HL-60/S4 (cell line): ENCODE measurements at regions not wholly inside any gene's neighbourhood (a gene's known extent, or its start where the extent isn't known, plus 50 kb on each side); places are given as distances from the start of the nearest gene placed in this dataset.

Source experiments
- in situ Hi-C: fragments of 300-500 bp; cut with MboI; formaldehyde crosslinking; loops from 2 replicates; pipeline ENCODE4 v1.14.3; 2022; ENCODE audit warnings: low sequenced_read_pairs

DNA sequence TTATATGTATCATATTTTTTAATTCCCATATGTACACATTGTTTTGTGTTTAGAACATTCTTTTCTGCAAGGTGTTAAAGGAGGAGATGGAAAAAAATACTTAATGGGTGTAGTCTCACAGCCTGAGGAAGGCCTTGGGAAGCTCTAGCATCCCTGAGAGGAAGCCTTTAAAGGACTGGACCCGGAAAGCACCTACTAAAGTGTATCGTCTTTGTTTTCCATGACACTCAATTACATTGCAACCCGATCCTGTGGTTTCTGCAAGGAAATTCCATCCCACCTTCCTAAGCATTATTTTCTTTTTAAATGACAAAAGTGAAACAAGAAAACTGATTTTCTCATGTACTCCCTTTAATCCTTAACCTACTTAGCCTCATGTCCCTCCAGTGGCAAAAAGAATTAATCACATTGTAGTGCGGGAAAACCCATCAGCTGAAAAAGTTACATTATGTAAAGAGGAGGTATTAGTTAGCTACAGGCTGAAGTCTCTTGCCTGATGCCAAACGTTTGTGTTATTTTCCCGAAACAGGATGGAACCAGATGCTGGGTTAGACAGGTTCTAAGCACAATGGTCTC lies 147.8 kb upstream of the CPSF6 start:
- in situ Hi-C loops: loop anchor here (25.0 kb wide), 1 partner anchor 1054 kb away; no protein-coding TSS in a partner anchor

DNA sequence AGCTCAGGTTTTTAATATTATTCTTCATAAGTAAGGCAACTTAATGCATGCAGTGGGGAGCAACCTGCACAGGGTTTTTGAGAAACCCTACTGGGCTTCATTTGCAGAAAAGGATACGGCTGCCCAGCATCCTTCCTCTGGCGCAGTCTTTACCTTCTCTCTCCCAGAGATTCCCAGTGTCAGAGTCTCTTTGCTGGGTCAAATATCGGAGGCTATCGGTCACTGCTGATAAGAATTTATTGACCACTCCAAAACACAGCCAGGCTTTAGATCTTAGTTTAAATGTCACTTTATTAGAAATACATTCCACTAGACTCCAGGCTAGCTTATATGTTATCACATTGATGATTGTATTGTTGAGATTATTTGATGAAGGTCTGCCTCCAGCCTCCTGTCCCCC lies 147.2 kb upstream of the CPSF6 start:
- in situ Hi-C loops: loop anchor here (25.0 kb wide), 1 partner anchor 1055 kb away; no protein-coding TSS in a partner anchor

DNA sequence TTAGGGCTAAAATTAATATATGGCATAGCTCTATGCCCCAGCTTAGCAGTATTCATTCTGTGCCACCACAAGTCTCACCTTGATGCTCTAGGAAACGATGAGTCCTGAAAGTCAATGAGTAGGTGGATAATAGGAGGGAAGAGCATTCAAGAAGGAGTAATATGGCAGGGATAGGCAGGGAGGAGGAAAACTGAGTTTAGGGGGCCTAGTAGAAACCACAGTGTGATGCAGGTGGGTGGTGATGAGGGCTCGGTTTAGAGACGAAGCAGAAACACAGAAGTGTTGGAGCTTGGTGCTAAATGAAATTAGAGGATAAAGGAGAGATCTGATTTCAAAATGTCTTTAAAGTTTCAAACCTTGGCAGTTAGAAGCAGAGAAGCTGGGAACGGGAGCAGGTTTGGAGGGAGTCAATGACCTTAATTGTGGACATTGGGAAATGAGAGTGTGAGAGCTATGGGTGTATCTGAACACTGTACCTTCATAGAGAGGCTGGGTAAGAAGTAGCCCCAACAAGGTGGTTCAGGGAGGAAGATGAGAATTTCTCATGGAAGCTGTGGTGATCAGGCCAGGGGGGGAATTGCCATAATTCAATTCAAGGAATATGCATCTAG lies 144.7 kb upstream of the CPSF6 start:
- in situ Hi-C loops: loop anchor here (25.0 kb wide), 1 partner anchor 1057 kb away; no protein-coding TSS in a partner anchor

DNA sequence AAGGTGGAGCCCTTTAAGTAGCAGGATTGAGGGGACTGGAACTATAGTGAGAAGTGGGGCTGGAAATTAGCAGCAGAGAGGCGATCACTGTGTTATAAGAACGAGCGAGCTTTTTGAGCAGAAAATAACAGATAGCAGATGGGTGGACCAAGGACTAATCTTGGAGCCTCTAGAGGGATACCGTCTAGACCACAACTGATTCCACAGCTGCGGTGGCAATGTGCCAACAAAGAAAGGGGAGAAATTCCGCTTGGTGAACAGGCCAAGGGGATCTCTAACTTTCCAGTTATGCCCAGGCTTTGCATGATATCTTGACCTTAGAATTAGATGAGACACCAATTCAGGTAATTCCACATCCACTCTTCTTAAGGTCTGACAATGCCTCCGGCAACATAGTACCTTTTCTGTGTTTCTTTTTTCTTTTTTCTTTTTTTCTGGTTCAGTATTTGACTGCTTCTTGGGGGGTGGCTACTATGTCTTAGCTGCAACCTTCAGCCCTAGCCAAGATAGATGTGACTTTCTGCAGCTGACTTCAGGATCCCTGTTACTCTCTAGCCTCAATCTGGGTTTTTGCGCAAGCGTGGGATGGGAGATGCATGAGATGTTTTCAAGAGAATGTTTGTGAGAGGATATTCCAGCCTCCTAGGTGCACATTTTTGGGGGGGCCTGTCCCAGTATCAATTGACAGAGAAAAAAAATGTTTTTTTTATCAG lies 143.4 kb upstream of the CPSF6 start:
- in situ Hi-C loops: loop anchor here (25.0 kb wide), 1 partner anchor 1059 kb away; no protein-coding TSS in a partner anchor

DNA sequence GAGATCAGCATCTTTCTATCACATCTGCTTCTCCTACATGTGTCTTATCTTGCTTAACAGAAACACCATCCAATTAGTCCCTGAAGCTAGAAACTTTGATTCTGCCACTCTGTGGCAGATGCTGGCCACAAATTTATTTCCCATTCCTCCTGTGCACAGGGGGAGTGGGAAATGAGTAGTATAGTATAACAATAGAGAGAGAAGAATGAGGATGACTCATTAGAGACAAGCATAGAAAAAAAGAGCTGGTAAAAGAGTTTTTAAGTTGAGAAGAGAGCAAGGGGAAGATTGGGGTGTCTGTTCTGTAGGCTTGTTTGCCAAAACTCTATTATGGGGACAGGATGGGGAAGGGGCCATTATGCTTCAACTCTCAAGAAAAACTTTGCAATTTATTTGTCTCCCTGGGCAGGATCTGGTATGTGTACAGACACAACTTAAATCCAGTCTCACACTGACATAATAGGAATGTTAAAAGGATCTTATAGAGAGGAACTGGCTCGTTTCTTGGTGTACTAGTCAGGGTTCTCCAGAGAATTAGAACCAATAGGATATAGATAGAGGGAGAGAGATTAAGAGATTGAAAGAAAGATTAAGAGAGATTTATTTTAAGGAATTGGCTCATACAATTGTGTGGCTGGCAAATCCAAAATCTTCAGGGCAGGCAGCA lies 142.6 kb upstream of the CPSF6 start:
- in situ Hi-C loops: loop anchor here (25.0 kb wide), 1 partner anchor 1060 kb away; no protein-coding TSS in a partner anchor

DNA sequence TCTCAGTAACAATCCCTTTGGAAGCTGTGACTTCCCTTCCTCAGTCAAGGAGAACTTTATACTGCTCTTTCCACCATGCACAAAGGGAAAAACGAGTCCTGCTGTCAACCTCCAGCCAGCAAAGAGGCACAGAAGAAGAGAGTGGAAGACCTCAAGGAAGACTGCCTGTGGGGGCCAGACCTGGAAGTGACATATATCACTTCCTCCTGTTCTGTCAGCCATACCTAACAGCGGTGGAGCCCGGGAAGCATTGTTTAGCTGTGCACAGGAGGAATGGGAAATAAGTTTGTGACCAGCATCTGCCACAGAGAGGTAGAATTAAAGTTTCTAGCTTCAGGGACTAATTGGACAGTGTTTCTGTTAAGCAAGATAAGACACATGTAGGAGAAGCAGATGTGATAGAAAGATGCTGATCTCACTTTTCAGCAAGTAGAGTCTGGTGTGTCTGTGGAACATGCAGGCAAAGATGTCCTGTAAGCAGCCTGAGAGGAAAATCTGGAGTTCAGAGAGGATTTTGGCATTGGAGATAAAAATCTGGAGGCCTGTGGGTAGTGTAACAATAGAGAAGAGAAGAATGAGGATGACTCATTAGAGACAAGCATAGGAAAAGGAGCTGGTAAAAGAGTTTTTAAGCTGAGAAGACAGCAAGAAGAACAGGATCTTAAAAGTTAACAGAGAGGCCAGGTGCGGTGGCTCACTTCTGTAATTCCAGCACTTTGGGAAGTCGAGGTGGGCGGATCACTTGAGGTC lies 141.6 kb upstream of the CPSF6 start:
- in situ Hi-C loops: loop anchor here (25.0 kb wide), 1 partner anchor 1060 kb away; no protein-coding TSS in a partner anchor

DNA sequence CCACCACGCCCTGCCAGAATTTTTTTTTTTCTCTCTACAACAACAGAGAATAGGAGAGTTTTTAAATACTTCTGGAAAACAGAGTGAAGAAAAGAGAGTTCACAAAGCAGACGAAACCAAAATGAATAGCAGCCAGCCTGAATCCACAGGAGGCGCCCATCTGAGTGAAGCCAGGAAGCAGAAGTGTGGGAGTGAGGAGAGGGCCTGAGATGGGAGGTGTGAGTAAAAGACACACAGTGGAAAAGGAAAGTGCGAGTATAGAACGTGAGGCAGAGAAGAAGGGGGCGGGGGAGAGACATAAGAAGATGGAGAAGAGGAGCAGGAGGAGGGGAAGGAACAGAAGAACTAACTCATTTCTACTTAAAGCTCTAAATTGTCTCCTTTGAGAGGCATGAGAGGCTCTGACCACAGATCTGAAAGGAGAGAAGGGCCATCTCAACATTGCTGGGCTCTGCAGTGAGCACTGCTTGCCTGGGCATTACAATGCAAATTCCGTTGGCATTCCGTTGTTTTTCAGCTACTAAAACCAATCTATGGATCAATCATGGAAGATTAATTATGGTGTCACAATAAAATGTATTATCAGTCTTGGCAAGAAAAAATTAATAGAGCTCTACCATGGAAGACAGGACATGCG lies 140.1 kb upstream of the CPSF6 start:
- in situ Hi-C loops: loop anchor here (25.0 kb wide), 1 partner anchor 1062 kb away; no protein-coding TSS in a partner anchor

DNA sequence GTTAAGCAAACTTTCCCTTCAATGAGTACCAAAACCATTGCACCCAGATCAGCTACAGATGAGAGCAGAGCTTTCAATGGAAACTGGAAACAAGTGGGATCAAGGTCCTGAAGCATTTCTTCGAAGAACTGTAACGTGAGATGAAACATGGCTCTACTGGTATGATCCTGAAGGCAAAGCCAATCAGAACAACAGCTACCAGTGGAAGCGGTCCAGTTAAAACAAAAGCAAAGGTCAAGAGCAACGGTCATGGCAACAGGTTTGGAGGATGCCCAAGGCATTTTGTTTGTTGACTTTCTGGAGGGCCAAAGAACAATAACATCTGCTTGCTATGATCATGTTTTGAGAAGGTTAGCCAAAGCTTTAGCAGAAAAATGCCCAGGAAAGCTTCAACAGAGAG lies 137.9 kb upstream of the CPSF6 start:
- in situ Hi-C loops: no loop called here

DNA sequence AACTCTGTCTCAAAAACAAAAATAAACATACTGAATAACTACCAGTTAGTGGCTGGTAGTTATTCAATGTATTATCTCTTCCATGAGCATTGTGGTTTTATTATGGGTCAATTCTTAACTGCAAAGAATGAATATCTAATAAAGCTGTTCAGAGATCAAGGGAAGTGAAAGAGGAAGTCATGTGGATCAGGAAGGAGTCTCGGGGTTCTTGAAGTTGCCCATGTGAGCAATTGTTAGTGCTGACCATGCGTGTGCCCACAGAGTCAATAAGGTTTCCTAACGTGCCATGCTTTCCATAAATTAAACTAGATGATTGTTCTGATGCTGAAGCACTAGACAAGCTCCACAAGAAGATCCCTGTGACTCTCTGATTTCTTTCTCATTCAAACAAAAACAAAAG lies 136.5 kb upstream of the CPSF6 start:
- in situ Hi-C loops: no loop called here

DNA sequence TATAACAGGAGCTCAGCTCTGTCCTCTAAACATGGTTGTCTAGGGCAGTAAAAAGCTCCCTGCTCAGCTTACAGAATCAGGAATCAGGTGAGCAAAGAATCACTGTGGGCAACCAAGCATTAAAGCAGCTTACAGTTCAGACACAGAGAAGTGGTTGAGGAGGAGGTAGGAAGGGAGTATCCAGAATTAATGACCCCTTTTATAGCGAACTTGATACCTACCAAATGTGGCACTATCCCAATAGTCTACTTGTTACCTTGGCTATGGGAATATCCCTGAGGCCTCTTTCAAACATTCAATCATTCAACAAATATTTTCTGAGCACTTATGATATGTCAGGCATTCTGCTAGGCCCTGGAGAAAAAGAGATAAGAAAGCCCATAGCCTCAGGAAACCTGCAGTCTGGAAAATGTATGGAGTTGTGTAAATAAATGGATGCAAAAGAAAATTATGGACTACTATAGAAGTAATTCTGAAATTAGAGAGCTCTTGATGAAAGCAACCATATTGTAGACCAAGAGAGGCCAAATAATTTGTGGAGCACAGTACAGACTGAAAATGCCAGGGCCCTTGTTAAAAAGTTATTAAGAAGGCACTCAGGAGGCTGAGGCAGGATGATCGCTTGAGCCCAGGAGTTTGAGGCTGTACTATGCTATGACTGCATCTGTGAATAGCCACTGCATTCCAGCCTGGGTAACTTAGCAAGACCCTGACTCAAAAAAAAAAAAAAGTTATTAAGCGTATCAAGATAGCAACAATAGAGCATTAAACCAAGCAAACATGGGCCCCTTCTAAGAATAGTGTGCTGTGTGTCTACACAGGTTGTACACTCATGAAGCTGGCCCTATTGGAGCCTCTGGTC lies 134.0 kb upstream of the CPSF6 start:
- in situ Hi-C loops: no loop called here

DNA sequence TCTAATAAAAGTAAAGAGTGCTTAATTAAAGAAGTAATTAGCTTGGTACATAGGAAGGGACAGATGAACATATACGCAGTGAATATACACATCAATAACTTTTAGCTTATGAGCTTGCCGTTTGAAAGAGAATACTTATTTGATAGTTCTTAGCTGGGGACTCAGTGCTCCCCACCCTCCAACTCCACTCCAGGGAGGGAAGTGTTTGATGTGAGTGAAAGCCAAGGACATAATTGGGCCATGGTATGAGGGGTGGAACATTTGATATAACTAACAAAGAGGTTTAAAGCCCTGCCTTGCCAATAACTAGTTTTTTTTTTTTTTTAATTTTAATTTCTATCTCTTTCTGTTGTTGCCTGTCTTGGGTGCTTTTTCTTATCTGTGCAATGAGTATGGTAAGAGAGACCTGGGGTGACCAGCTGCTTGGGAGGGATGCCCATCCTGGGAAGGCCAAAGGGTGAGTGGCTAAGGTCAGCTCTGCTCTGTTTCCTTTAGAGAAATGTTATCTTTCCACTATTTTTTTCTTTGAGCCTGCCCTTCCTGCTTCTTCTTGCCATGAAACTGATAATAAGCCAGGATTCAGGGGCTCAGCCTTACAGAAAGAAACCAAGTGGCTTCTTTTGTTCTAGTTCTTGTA lies 132.8 kb upstream of the CPSF6 start:
- in situ Hi-C loops: no loop called here

DNA sequence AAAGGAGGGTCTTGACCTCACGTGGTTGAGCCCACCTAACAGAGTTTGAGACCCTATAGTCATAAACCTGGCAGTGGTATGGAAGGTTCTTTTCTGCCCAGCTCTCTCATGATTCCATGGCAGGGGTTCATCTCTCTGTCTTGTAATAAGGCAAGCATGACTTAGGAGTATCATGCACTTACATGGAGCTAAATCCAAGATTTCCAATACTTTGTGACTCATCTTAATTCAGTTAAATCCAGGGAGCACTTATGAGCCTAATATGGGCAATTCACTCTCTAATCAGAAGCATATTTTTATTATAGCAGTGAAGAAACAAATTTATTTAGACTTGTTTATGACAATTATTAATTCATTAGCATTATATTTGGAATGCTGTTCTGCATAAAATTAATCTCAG lies 131.8 kb upstream of the CPSF6 start:
- in situ Hi-C loops: no loop called here

DNA sequence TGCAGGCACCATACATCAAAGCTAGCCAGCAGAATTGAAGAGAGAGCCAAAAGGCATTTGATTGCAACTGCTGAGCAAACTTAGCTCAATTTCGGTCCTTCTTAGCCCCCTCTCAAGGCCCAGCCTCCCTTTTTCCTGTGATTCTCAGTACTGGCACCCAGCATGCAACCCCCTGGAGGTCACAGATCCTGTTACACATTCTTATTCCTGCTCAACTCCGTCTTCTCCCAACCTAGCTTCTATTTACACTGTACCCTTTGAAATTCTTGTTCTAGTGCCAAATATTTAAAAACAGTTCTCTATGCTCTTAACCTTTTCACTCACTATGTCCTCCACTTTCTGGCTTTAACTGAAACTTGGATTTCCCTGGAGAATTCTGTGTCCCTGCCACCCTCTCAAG lies 131.3 kb upstream of the CPSF6 start:
- in situ Hi-C loops: no loop called here

DNA sequence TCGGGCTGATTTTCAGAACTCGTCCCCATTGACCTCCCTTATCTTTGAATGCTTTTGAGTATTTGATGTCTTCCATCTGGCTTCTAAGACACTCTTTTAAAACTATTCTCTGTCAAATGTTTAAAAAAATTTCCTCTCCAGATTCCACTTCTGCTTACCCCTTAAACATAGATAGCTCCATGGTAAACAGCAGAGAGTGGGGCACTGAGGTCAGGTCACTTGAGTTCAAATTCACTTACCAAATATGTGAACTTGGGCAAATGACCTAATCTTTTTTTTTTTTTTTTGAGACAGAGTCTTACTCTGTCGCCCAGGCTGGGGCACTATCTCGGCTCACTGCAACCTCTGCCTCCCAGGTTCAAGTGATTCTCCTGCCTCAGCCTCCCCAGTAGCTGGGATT lies 126.8 kb upstream of the CPSF6 start:
- in situ Hi-C loops: no loop called here

DNA sequence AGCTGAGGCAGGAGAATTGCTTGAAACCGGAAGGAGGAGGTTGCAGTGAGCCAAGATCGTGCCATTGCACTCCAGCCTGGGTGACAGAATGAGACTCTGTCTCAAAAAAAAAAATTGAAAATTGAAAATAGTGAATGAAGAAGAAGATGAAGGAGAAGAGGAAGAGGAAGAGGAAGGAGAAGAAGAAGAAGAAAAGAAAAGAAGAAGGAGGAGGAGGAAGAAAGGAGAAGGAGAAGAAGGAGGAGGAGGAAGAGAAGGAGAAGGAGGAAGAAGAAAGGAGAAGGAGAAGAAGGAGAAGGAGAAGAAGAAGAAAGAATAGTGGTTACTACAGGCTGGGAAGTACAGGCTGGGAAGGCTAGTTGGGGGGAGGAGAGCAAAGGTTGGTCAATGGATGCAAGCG lies 124.3 kb upstream of the CPSF6 start:
- in situ Hi-C loops: no loop called here

DNA sequence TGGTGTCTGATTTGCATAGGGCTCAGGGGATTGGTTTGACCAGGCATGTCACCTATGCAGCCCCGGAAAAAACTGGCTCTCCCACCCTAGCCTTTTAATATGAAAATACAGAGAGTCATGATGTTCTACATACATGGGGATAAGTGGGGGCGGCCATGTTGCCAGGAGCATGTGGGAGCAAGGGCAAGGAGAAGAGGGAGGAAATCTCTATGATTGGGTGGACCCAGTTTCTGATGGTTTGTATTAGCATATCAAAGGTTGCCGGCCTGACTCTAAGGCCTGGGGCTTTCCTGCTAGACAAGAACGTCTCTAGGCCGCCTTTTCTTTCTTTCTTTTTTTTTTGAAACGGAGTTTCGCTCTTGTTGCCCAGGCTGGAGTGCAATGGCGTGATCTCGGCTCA lies 123.4 kb upstream of the CPSF6 start:
- in situ Hi-C loops: no loop called here

DNA sequence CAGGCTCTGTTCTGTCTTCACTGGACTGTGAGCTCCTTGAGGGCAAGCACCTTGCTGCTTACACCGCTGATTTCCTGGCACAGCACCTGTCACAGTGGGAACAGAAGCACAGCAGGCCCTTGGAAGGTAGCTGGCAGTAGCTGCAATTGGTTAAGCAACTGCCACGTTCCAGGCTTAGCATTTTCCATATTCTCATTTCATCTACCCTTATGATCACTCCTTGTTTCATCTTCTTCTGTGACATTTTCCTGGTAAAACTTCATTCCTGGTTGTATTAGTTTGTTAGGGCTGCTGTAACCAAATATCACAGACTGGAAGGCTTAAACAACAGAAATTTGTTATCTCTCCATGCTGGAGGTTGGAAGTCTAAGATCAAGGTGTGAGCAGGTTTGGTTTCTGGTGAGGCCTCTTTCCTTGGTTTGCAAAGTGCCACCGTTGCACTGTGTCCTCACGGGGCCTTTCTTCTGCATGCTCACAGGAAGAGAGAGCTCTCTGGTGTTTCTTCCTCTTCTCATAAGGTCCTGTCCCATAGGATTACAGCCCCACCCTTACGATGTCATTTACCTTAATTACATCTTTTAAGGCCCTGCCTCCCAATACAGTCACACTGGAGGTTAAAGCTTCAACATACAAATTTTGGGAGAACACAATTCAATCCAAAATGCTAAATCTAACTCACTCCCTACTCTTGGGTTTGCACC lies 121.7 kb upstream of the CPSF6 start:
- in situ Hi-C loops: no loop called here

DNA sequence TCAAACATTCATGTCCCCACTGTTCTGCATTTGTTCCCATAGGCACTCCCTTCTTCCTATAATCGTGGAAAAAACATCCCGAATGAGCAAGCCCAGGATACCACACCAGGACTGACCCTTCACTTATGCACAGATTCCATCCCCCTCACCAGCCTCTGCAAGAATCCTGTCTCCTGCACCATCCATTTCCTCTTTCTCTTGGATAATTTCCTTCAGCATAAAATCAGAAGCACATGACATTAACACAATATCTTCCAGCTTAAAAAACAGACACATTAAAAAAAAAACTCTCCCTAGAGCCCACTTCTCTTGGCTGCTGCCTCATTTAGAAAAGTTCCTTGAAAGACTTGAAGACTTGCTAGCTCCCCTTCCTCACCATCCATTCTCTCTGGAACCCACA lies 120.9 kb upstream of the CPSF6 start:
- in situ Hi-C loops: no loop called here
